ENCODE measurements at regions not wholly inside any gene's neighbourhood (a gene's known extent, or its start where the extent isn't known, plus 50 kb on each side); places are given as distances from the start of the nearest gene placed in this dataset.
"Not testable (repeated sequence)": the region's sequence is repeated elsewhere in the genome, so short reads cannot be mapped to it uniquely, and the experiment has no call there.

GRCh38 chrY:7654985-7655384 lies 743.4 kb upstream of the AMELY start:
- DNase-seq (ENCODE audit: low read depth) = no peak
- no peak for TF ChIP-seq CTCF (conservative IDR thresholded peaks at IDR 0.05; ENCODE audit: low read depth, low read length)

GRCh38 chrY:7649866-7650265 lies 738.3 kb upstream of the AMELY start:
- not testable (repeated sequence) for H3K4me3 ChIP-seq (ENCODE audit: low read depth, low read length); DNase-seq (ENCODE audit: low read depth)

More at GRCh38 chrY:7654985-7655384, 743.4 kb upstream of the AMELY start:
- no peak overlapping the region for H3K4me3 ChIP-seq (ENCODE audit: low read depth, low read length)

Data from epithelial cell of proximal tubule (primary cell).